ENCODE measurements at regions not wholly inside any gene's neighbourhood (a gene's known extent, or its start where the extent isn't known, plus 50 kb on each side); places are given as distances from the start of the nearest gene placed in this dataset.

GRCh38 chr11:38130976-38131375 is 1532.9 kb upstream of the RAG2 start:
- 3% methylated on average over 3 of the region's 3 CpGs for WGBS (ENCODE audit: low lambda C conversion rate)
- H3K27me3 ChIP-seq (ENCODE audit: control insufficient read depth in 1 of 2, insufficient read depth in 2 of 2, low read length in 2 of 2) = no peaks in the 10 kb centered on the region
- ChIA-PET CTCF (ENCODE audit: low intra/inter-chr PET ratio, low total read pairs) (no interaction called here), POLR2A (no interaction called here)
- H3K9me3 ChIP-seq (ENCODE audit: low read length) = peaks cover 14% of the 10 kb centered on the region; the same call in 1 of the 2 replicates
- H3K4me3 ChIP-seq (replicated peaks in 1 of 3; ENCODE audit: insufficient read depth in 1 of 3, low read depth in 2 of 3, low read length in 3 of 3) = no peak overlapping the region
- H3K27ac ChIP-seq (ENCODE audit: extremely low read length, insufficient read depth, low read length) = no peak overlapping the region
- no peak overlapping the region for H3K9ac ChIP-seq (ENCODE audit: insufficient read depth, low read depth, low read length)
- DNase-seq (ENCODE audit: low spot score) (no peak), FAIRE-seq (no peak), ATAC-seq (no peak)
- no TSS peak for BruUV-seq (replicated peaks)
- no peaks in the 10 kb centered on the region for H3K79me2 ChIP-seq (ENCODE audit: insufficient read depth, low read length)
- H3K4me1 ChIP-seq (ENCODE audit: insufficient read depth, low read length) = no peaks in the 10 kb centered on the region
- H3K4me2 ChIP-seq (ENCODE audit: low read depth, low read length) = no peak overlapping the region
- no peaks in the 10 kb centered on the region for H3K36me3 ChIP-seq (replicated peaks in 1 of 2; ENCODE audit: control insufficient read depth in 1 of 2, insufficient read depth in 2 of 2, low read length in 2 of 2)
- no peak overlapping the region for H2AFZ ChIP-seq (ENCODE audit: low read length)
- TF ChIP-seq HINFP (CRISPR knock-in tag; IDR thresholded peaks at IDR 0.05; ENCODE audit: low read depth) (no peak), KLF6 (CRISPR knock-in tag; IDR thresholded peaks at IDR 0.05) (no peak), ZC3H13 (CRISPR knock-in tag; IDR thresholded peaks at IDR 0.05) (no peak), ZBTB38 (CRISPR knock-in tag; IDR thresholded peaks at IDR 0.05) (no peak), TOE1 (CRISPR knock-in tag; IDR thresholded peaks at IDR 0.05) (no peak), XBP1 (CRISPR knock-in tag; IDR thresholded peaks at IDR 0.05) (no peak), NCOA1 (CRISPR knock-in tag; IDR thresholded peaks at IDR 0.05) (no peak), RARG (CRISPR knock-in tag; IDR thresholded peaks at IDR 0.05; ENCODE audit: low read depth) (no peak), DNMT1 (CRISPR knock-in tag; IDR thresholded peaks at IDR 0.05) (no peak), ZSCAN30 (CRISPR knock-in tag; IDR thresholded peaks at IDR 0.05) (no peak), HMGXB3 (CRISPR knock-in tag; IDR thresholded peaks at IDR 0.05; ENCODE audit: borderline replicate concordance) (no peak), LCORL (IDR thresholded peaks at IDR 0.05) (no peak), LCORL (CRISPR knock-in tag; IDR thresholded peaks at IDR 0.05) (no peak), BRD4 (CRISPR knock-in tag; IDR thresholded peaks at IDR 0.05) (no peak), SP4 (CRISPR knock-in tag; IDR thresholded peaks at IDR 0.05) (no peak), SATB2 (CRISPR knock-in tag; IDR thresholded peaks at IDR 0.05) (no peak), GLI4 (CRISPR knock-in tag; IDR thresholded peaks at IDR 0.05; ENCODE audit: borderline replicate concordance) (no peak)
- TF ChIP-seq, protein P1, sequence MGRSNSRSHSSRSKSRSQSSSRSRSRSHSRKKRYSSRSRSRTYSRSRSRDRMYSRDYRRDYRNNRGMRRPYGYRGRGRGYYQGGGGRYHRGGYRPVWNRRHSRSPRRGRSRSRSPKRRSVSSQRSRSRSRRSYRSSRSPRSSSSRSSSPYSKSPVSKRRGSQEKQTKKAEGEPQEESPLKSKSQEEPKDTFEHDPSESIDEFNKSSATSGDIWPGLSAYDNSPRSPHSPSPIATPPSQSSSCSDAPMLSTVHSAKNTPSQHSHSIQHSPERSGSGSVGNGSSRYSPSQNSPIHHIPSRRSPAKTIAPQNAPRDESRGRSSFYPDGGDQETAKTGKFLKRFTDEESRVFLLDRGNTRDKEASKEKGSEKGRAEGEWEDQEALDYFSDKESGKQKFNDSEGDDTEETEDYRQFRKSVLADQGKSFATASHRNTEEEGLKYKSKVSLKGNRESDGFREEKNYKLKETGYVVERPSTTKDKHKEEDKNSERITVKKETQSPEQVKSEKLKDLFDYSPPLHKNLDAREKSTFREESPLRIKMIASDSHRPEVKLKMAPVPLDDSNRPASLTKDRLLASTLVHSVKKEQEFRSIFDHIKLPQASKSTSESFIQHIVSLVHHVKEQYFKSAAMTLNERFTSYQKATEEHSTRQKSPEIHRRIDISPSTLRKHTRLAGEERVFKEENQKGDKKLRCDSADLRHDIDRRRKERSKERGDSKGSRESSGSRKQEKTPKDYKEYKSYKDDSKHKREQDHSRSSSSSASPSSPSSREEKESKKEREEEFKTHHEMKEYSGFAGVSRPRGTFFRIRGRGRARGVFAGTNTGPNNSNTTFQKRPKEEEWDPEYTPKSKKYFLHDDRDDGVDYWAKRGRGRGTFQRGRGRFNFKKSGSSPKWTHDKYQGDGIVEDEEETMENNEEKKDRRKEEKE (IDR thresholded peaks at IDR 0.05) = no peak
- in situ Hi-C loops (cut with HindIII; ENCODE audit: extremely low pct_ligation_motif_present, low pct_unique_long_range_greater_than_20kb) = no loop called here
- intact Hi-C loops (cut with micrococcal nuclease; ENCODE audit: unreplicated experiment) = no loop called here
- H4K20me1 ChIP-seq (ENCODE audit: insufficient read depth, low read length) = no peaks in the 10 kb centered on the region

Measured in HepG2 (cell line).